ENCODE measurements at regions not wholly inside any gene's neighbourhood (a gene's known extent, or its start where the extent isn't known, plus 50 kb on each side); places are given as distances from the start of the nearest gene placed in this dataset.

- H3K4ac ChIP-seq (ENCODE audit: low read depth, low read length) = no peak overlapping the region
- no peak overlapping the region for H2BK5ac ChIP-seq (ENCODE audit: low read depth, low read length, poor library complexity, severe bottlenecking)
- H2AFZ ChIP-seq (replicated peaks; ENCODE audit: low read length, poor library complexity) = no peak overlapping the region
- no peak overlapping the region for H3K27ac ChIP-seq (ENCODE audit: insufficient read depth, low read length)
- ATAC-seq (ENCODE audit: low read depth) (no peak), DNase-seq (no peak)
- in situ Hi-C loops (cut with MboI; ENCODE audit: low sequenced_read_pairs) = no loop called here
- H3K9me3 ChIP-seq (ENCODE audit: control insufficient read depth, insufficient read depth, low read length) = 0 out of 2 replicates have a peak, but pooled peaks cover 2% of the 10 kb centered on the region
- H3K4me2 ChIP-seq (ENCODE audit: low read depth, low read length) = no peak overlapping the region
- H3K79me1 ChIP-seq (ENCODE audit: low read depth in 1 of 2, low read length in 2 of 2) = no peaks in the 10 kb centered on the region
- H3K4me1 ChIP-seq (ENCODE audit: control insufficient read depth, insufficient read depth, low read length) = no peaks in the 10 kb centered on the region
- no peaks in the 10 kb centered on the region for H3K36me3 ChIP-seq (ENCODE audit: control insufficient read depth, insufficient read depth, low read length)
- no peak overlapping the region for H3K23ac ChIP-seq (ENCODE audit: low read depth, low read length)
- no peak overlapping the region for H4K5ac ChIP-seq (ENCODE audit: low read depth, low read length)
- TF ChIP-seq SMC3 (IDR thresholded peaks at IDR 0.05; ENCODE audit: low read depth, low read length) (no peak), CTCF (conservative IDR thresholded peaks at IDR 0.05; ENCODE audit: low read depth, low read length) (no peak), CHD1 (IDR thresholded peaks at IDR 0.05; ENCODE audit: low read depth, low read length) (no peak), MAZ (IDR thresholded peaks at IDR 0.05; ENCODE audit: borderline replicate concordance, low read depth, low read length) (no peak), MAFK (IDR thresholded peaks at IDR 0.05; ENCODE audit: low read depth, low read length) (no peak), RAD21 (IDR thresholded peaks at IDR 0.05; ENCODE audit: low read length) (no peak), FOS (IDR thresholded peaks at IDR 0.05; ENCODE audit: low read depth, low read length) (no peak), NFE2L2 (IDR thresholded peaks at IDR 0.05; ENCODE audit: low read depth, low read length) (no peak), RCOR1 (IDR thresholded peaks at IDR 0.05; ENCODE audit: insufficient replicate concordance, low read length) (no peak), BHLHE40 (IDR thresholded peaks at IDR 0.05; ENCODE audit: low read depth, low read length) (no peak), POLR2A (IDR thresholded peaks at IDR 0.05; ENCODE audit: low read depth, low read length) (no peak), RFX5 (IDR thresholded peaks at IDR 0.05; ENCODE audit: low read depth, low read length) (no peak), CEBPB (IDR thresholded peaks at IDR 0.05; ENCODE audit: low read depth, low read length) (no peak), ELK1 (IDR thresholded peaks at IDR 0.05; ENCODE audit: borderline replicate concordance, low read depth, low read length) (no peak), MXI1 (IDR thresholded peaks at IDR 0.05; ENCODE audit: borderline replicate concordance, low read depth, low read length) (no peak)
- TF ChIP-seq, protein P1, sequence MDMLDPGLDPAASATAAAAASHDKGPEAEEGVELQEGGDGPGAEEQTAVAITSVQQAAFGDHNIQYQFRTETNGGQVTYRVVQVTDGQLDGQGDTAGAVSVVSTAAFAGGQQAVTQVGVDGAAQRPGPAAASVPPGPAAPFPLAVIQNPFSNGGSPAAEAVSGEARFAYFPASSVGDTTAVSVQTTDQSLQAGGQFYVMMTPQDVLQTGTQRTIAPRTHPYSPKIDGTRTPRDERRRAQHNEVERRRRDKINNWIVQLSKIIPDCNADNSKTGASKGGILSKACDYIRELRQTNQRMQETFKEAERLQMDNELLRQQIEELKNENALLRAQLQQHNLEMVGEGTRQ (IDR thresholded peaks at IDR 0.05; ENCODE audit: low read depth, low read length) = no peak
- no peaks in the 10 kb centered on the region for H3K27me3 ChIP-seq (ENCODE audit: control insufficient read depth, insufficient read depth, low read length)
- BruUV-seq (replicated peaks) = no TSS peak
- no peak overlapping the region for H3K18ac ChIP-seq (ENCODE audit: low read depth, low read length)
- no peaks in the 10 kb centered on the region for H4K20me1 ChIP-seq (ENCODE audit: insufficient read depth, low read length)
- no peak overlapping the region for H2BK20ac ChIP-seq (ENCODE audit: low read depth, low read length)
- no peak overlapping the region for H3K14ac ChIP-seq (replicated peaks; ENCODE audit: low read depth, low read length)
- no peak overlapping the region for H3K9ac ChIP-seq (ENCODE audit: low read depth, low read length)
- H4K91ac ChIP-seq (ENCODE audit: insufficient read depth, low read depth, low read length) = no peak overlapping the region
- H3K9me1 ChIP-seq (ENCODE audit: insufficient read depth, low read length) = no peaks in the 10 kb centered on the region
- H2AK5ac ChIP-seq (ENCODE audit: low read depth, low read length) = no peak overlapping the region
- intact Hi-C loops (cut with micrococcal nuclease) = no loop called here
- ChIA-PET POLR2A (ENCODE audit: unreplicated experiment) (no interaction called here), CTCF (no interaction called here)
- dilution Hi-C loops (cut with HindIII; ENCODE audit: low sequenced_read_pairs, unreplicated experiment) = no loop called here
- no peak overlapping the region for H4K8ac ChIP-seq (ENCODE audit: low read depth in 2 of 2, low read length in 2 of 2)
- H3K4me3 ChIP-seq (ENCODE audit: insufficient read depth, low read depth, low read length) = no peak overlapping the region
- WGBS, 2 experiments (ENCODE audit: extremely low coverage in 2 of 2, insufficient read length in 1 of 2) = 29% methylated on average over 2 of the region's 2 CpGs; no CpG with 5 or more reads in 1 of the 2 experiments
- no peak overlapping the region for H2AK9ac ChIP-seq (replicated peaks; ENCODE audit: low read depth, low read length, poor library complexity)
- H3K56ac ChIP-seq (ENCODE audit: extremely low read depth, insufficient read depth, low read length) = no peak overlapping the region
- no peak overlapping the region for H2BK120ac ChIP-seq (ENCODE audit: low read depth, low read length)
- no peak overlapping the region for H2BK15ac ChIP-seq (ENCODE audit: low read depth, low read length)
Measured at GRCh38 chr9:11874414-11874813, 818.8 kb upstream of the TYRP1 start.

All from IMR-90 (cell line).